Thoracic aorta (tissue), 2 donors: ENCODE measurements at regions not wholly inside any gene's neighbourhood (a gene's known extent, or its start where the extent isn't known, plus 50 kb on each side); places are given as distances from the start of the nearest gene placed in this dataset.

Experiments
- ATAC-seq: fragments of 150-250 bp; one replicate; pipeline ENCODE4 v1.8.0; 2017; ENCODE audit warnings: low read depth; ENCODE audit not compliant: insufficient number of reproducible peaks, low FRiP score
- DNase-seq: peaks from one replicate; pipeline ENCODE4 v3.0.0-alpha.2; 2020; ENCODE audit warnings: low spot score
- H3K27ac ChIP-seq, 2 donors: fragments of 200-600 bp; sonication (generic); 1 replicate in 1 of 2; 2 replicates in 1 of 2; pipeline ENCODE4 v1.5.1; 2016; ENCODE audit warnings: mild to moderate bottlenecking in 2 of 2, moderate library complexity in 2 of 2
- H3K27me3 ChIP-seq: fragments of 200-600 bp; sonication (generic); replicated peaks from 2 replicates; pipeline ENCODE4 v1.6.0; 2016; ENCODE audit warnings: mild to moderate bottlenecking; ENCODE audit not compliant: insufficient read depth
- H3K36me3 ChIP-seq: fragments of 200-600 bp; sonication (generic); one replicate; pipeline ENCODE4 v1.5.1; 2016
- H3K4me1 ChIP-seq, 2 donors: fragments of 200-600 bp; sonication (generic); 1 replicate in 1 of 2; 2 replicates in 1 of 2; pipeline versions ENCODE4 v1.5.1 to v1.6.0; 2016; ENCODE audit warnings: low read depth in 2 of 2, mild to moderate bottlenecking in 1 of 2; ENCODE audit not compliant: control insufficient read depth in 1 of 2
- H3K4me3 ChIP-seq: fragments of 200-600 bp; sonication (generic); 2 replicates; pipeline ENCODE4 v1.5.1; 2016; ENCODE audit warnings: mild to moderate bottlenecking
- H3K9me3 ChIP-seq: fragments of 200-600 bp; sonication (generic); 2 replicates; pipeline ENCODE4 v1.5.1; 2016
- CTCF ChIP-seq: fragments of 200-600 bp; sonication (generic); IDR thresholded peaks from one replicate; pipeline ENCODE4 v1.5.1; 2019; ENCODE audit warnings: antibody characterized with exemption

GRCh38 chr6:6783721-6784120, 195.2 kb downstream of the LY86 start:
- no peak overlapping the region for H3K27ac ChIP-seq
- ATAC-seq (no peak), DNase-seq (no peak)
- no peaks in the 10 kb centered on the region for H3K36me3 ChIP-seq
- H3K27me3 ChIP-seq, result no peaks in the 10 kb centered on the region
- no peak for TF ChIP-seq CTCF
- no peak overlapping the region for H3K4me3 ChIP-seq
- H3K4me1 ChIP-seq, result peaks cover 5 to 8% of the 10 kb centered on the region in 2 donors
- no peaks in the 10 kb centered on the region for H3K9me3 ChIP-seq

- Histone ChIP-seq H3K4me1 (peaks cover 5 to 8% of the 10 kb centered on the region in 2 donors), H3K36me3 (no peaks in the 10 kb centered on the region), H3K9me3 (no peaks in the 10 kb centered on the region), H3K27me3 (no peaks in the 10 kb centered on the region), H3K4me3 (no peak overlapping the region), H3K27ac (no peak overlapping the region)
- no peak for TF ChIP-seq CTCF
- DNase-seq (no peak), ATAC-seq (no peak)
Observed at GRCh38 chr6:6784514-6785162, 196.1 kb downstream of the LY86 start.

- H3K27ac ChIP-seq, result no peak overlapping the region
- TF ChIP-seq CTCF, result no peak
- H3K27me3 ChIP-seq, result no peaks in the 10 kb centered on the region
- no peak for ATAC-seq
- H3K4me3 ChIP-seq, result no peak overlapping the region
- DNase-seq, result no peak
- H3K36me3 ChIP-seq, result no peaks in the 10 kb centered on the region
- H3K4me1 ChIP-seq, result peaks cover 5 to 8% of the 10 kb centered on the region in 2 donors
- no peaks in the 10 kb centered on the region for H3K9me3 ChIP-seq
Observed at GRCh38 chr6:6785163-6785521, 196.6 kb downstream of the LY86 start.

GRCh38 chr6:6788394-6789032, 200.0 kb downstream of the LY86 start:
- ATAC-seq, result no peak
- H3K27ac ChIP-seq, result no peak overlapping the region
- peak; percentile 8 for TF ChIP-seq CTCF

GRCh38 chr6:6790393-6790792, 201.9 kb downstream of the LY86 start:
- Histone ChIP-seq H3K27ac (no peak overlapping the region), H3K9me3 (no peaks in the 10 kb centered on the region), H3K4me1 (no peaks in the 10 kb centered on the region), H3K27me3 (no peaks in the 10 kb centered on the region), H3K36me3 (no peaks in the 10 kb centered on the region), H3K4me3 (no peak overlapping the region)
- DNase-seq, result no peak
- no peak for TF ChIP-seq CTCF
- ATAC-seq, result no peak

More at GRCh38 chr6:6788394-6789032, 200.0 kb downstream of the LY86 start:
- H3K36me3 ChIP-seq, result no peaks in the 10 kb centered on the region
- H3K4me3 ChIP-seq, result no peak overlapping the region
- no peaks in the 10 kb centered on the region for H3K27me3 ChIP-seq
- no peak for DNase-seq
- H3K4me1 ChIP-seq, result no peaks in the 10 kb centered on the region
- no peaks in the 10 kb centered on the region for H3K9me3 ChIP-seq
